HEK293 (cell line): ENCODE measurements at regions not wholly inside any gene's neighbourhood (a gene's known extent, or its start where the extent isn't known, plus 50 kb on each side); places are given as distances from the start of the nearest gene placed in this dataset.

Experiments used
- CTCF ChIA-PET: fragments of 350-600 bp; formaldehyde crosslinking; extraction: SDS; loops from one replicate; lab custom pipeline; 2021; ENCODE audit warnings: antibody characterized with exemption; lab: Yijun Ruan, JAX
- POLR2A ChIA-PET: fragments of 300-600 bp; formaldehyde crosslinking; extraction: SDS; loops from one replicate; lab custom pipeline; 2020; ENCODE audit warnings: antibody characterized with exemption, inconsistent platforms; lab: Yijun Ruan, JAX
- H3K27ac ChIP-seq: fragments of 200-500 bp; sonication (Bioruptor generic); 2 replicates; pipeline ENCODE4 v1.5.1; 2014; ENCODE audit warnings: low read depth, low read length, control low read depth, inconsistent platforms; ENCODE audit errors: extremely low read depth
- H3K36me3 ChIP-seq, 2 experiments: fragments of 200-500 bp in 1 of 2; sonication (Bioruptor generic) in 1 of 2; 1 replicate in 1 of 2; 2 replicates in 1 of 2; pipeline ENCODE4 v1.5.1; 2014 to 2017; ENCODE audit warnings: inconsistent platforms in 2 of 2, low read length in 2 of 2; ENCODE audit not compliant: control insufficient read depth in 2 of 2, insufficient read depth in 1 of 2
- H3K4me1 ChIP-seq: fragments of 200-500 bp; sonication (Bioruptor generic); 2 replicates; pipeline ENCODE4 v1.5.1; 2014; ENCODE audit warnings: mild to moderate bottlenecking, low read length, inconsistent platforms; ENCODE audit not compliant: control insufficient read depth, insufficient read depth
- H3K4me3 ChIP-seq: 2 replicates; pipeline ENCODE4 v1.5.1; 2011; ENCODE audit warnings: low read depth, mild to moderate bottlenecking, control low read depth, low read length, moderate library complexity
- H3K9me3 ChIP-seq: fragments of 200-500 bp; sonication (Bioruptor generic); 2 replicates; pipeline ENCODE4 v1.5.1; 2014; ENCODE audit warnings: low read depth, low read length, inconsistent platforms; ENCODE audit not compliant: control insufficient read depth, insufficient read depth
- GFI1B ChIP-seq: fragments of 450-650 bp; formaldehyde crosslinking; IDR thresholded peaks from 2 replicates; pipeline ENCODE4 v1.5.1; 2016; ENCODE audit warnings: missing biosample characterization, missing genetic modification characterization
- HOXA7 ChIP-seq: sonication (generic); formaldehyde crosslinking; IDR thresholded peaks from 2 replicates; pipeline ENCODE4 v1.8.1; 2022; ENCODE audit warnings: missing genetic modification reagents, borderline replicate concordance
- KLF9 ChIP-seq: fragments of 450-650 bp; formaldehyde crosslinking; IDR thresholded peaks from 2 replicates; pipeline ENCODE4 v1.5.1; 2016; ENCODE audit warnings: missing biosample characterization, missing genetic modification characterization, low read depth
- ZFHX2 ChIP-seq: fragments of 450-650 bp; formaldehyde crosslinking; conservative IDR thresholded peaks from 2 replicates; pipeline ENCODE4 v1.5.1; 2016; ENCODE audit warnings: missing biosample characterization, missing genetic modification characterization
- ZNF10 ChIP-seq: fragments of 450-650 bp; formaldehyde crosslinking; IDR thresholded peaks from 2 replicates; pipeline ENCODE4 v1.5.1; 2017; ENCODE audit warnings: missing biosample characterization, missing genetic modification characterization
- ZNF146 ChIP-seq: fragments of 450-650 bp; formaldehyde crosslinking; IDR thresholded peaks from 2 replicates; pipeline ENCODE4 v1.5.1; 2016; ENCODE audit warnings: missing biosample characterization, missing genetic modification characterization
- ZNF175 ChIP-seq: fragments of 450-650 bp; formaldehyde crosslinking; IDR thresholded peaks from 2 replicates; pipeline ENCODE4 v1.5.1; 2016; ENCODE audit warnings: missing biosample characterization, missing genetic modification characterization
- ZNF19 ChIP-seq: fragments of 450-650 bp; formaldehyde crosslinking; IDR thresholded peaks from 2 replicates; pipeline ENCODE4; 2016; ENCODE audit warnings: missing biosample characterization, missing genetic modification characterization, low read depth
- ZNF2 ChIP-seq: fragments of 450-650 bp; formaldehyde crosslinking; IDR thresholded peaks from 2 replicates; pipeline ENCODE4 v1.5.1; 2016; ENCODE audit warnings: missing biosample characterization, missing genetic modification characterization
- ZNF274 ChIP-seq, 2 experiments: fragments of 200-500 bp in 1 of 2; fragments of 450-650 bp in 1 of 2; sonication (Bioruptor generic) in 1 of 2; formaldehyde crosslinking in 1 of 2; IDR thresholded peaks; 2 replicates each; pipeline versions ENCODE4 v1.5.1 to v1.6.1; 2014 to 2016; ENCODE audit warnings: borderline replicate concordance in 1 of 2, inconsistent platforms in 1 of 2, low read length in 1 of 2, missing biosample characterization in 1 of 2, missing genetic modification characterization in 1 of 2
- ZNF433 ChIP-seq: fragments of 450-650 bp; formaldehyde crosslinking; IDR thresholded peaks from 2 replicates; pipeline ENCODE4 v1.5.1; 2016; ENCODE audit warnings: missing biosample characterization, missing genetic modification characterization, low read depth
- ZNF48 ChIP-seq: fragments of 450-650 bp; formaldehyde crosslinking; IDR thresholded peaks from 2 replicates; pipeline ENCODE4 v1.5.1; 2016; ENCODE audit warnings: missing biosample characterization, missing genetic modification characterization
- ZNF785 ChIP-seq: fragments of 450-650 bp; formaldehyde crosslinking; IDR thresholded peaks from 2 replicates; pipeline ENCODE4 v1.5.1; 2016; ENCODE audit warnings: missing biosample characterization, missing genetic modification characterization
- ZNF843 ChIP-seq: fragments of 450-650 bp; formaldehyde crosslinking; IDR thresholded peaks from 2 replicates; pipeline ENCODE4 v1.5.1; 2016; ENCODE audit warnings: missing biosample characterization, missing genetic modification characterization
- ZSCAN16 ChIP-seq: fragments of 450-650 bp; formaldehyde crosslinking; IDR thresholded peaks from 2 replicates; pipeline ENCODE4 v1.5.1; 2016; ENCODE audit warnings: missing biosample characterization, missing genetic modification characterization
- TF ChIP-seq, protein P1 (sequence below): fragments of 450-650 bp; formaldehyde crosslinking; IDR thresholded peaks from 2 replicates; pipeline ENCODE4 v1.5.1; 2016; ENCODE audit warnings: missing biosample characterization, missing genetic modification characterization
- TF ChIP-seq, protein P2 (sequence below): fragments of 450-650 bp; formaldehyde crosslinking; IDR thresholded peaks from 2 replicates; pipeline ENCODE4 v1.5.1; 2016; ENCODE audit warnings: missing biosample characterization, missing genetic modification characterization
- TF ChIP-seq, protein P3 (sequence below): fragments of 450-650 bp; formaldehyde crosslinking; IDR thresholded peaks from 2 replicates; pipeline ENCODE4 v1.5.1; 2016; ENCODE audit warnings: missing biosample characterization, missing genetic modification characterization
- TF ChIP-seq, protein P4 (sequence below): fragments of 450-650 bp; IDR thresholded peaks from 2 replicates; pipeline ENCODE4 v1.5.1; 2018; ENCODE audit warnings: missing biosample characterization, missing genetic modification characterization
- TF ChIP-seq, protein P5 (sequence below): fragments of 450-650 bp; formaldehyde crosslinking; IDR thresholded peaks from 2 replicates; pipeline ENCODE4 v1.5.1; 2016; ENCODE audit warnings: missing biosample characterization, missing genetic modification characterization

DNA sequence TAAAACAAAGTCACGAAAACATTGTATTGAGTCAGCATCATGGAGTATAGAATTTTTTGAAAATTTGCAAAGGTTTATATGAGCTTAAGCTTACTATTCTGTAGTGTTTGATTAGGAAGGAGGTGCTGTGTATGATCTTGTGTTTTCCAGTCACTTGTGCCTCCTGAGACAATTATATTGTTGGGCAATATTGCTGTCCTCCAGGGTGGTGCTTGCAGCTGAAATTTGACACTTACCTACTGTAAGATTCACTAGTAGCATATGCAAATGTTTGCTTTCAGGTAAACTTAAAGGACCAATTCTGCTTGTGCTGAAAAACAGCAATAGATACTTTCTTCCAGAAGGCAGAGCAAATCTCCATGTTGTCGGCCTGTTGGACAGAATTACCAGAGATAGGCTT lies 268.0 kb downstream of the TGFB2 start (continued):
- TF ChIP-seq, protein P1, sequence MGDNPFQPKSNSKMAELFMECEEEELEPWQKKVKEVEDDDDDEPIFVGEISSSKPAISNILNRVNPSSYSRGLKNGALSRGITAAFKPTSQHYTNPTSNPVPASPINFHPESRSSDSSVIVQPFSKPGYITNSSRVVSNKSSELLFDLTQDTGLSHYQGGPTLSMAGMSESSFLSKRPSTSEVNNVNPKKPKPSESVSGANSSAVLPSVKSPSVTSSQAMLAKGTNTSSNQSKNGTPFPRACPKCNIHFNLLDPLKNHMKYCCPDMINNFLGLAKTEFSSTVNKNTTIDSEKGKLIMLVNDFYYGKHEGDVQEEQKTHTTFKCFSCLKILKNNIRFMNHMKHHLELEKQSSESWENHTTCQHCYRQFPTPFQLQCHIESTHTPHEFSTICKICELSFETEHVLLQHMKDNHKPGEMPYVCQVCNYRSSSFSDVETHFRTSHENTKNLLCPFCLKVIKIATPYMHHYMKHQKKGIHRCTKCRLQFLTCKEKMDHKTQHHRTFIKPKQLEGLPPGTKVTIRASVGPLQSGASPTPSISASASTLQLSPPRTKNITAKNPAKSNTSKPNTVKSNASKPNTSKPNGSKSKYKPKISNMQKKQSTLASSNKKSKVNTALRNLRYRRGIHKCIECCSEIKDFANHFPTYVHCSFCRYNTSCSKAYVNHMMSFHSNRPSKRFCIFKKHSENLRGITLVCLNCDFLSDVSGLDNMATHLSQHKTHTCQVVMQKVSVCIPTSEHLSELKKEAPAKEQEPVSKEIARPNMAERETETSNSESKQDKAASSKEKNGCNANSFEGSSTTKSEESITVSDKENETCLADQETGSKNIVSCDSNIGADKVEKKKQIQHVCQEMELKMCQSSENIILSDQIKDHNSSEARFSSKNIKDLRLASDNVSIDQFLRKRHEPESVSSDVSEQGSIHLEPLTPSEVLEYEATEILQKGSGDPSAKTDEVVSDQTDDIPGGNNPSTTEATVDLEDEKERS, result no peak
- TF ChIP-seq HOXA7 (CRISPR knock-in tag) (no peak), ZSCAN16 (tag by site-specific recombination) (no peak)

DNA sequence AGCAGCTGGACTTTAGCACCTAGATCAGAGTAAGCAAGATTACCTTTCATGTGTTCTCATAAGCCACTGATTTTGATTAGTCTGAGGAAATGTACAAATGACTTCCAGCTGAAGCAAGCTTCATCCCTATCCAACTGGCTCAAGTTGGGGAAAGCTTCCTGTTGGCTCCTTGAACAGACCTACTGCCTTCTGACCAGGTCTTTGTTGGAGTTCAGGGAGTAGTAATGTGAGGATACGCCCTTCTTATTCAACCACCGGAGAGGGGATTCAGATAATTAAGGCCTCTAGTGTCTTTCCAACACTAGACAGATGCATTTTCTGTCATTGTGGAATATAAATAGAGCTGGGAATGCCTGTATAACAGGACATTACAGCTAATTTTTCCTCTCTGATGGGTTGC lies 268.9 kb downstream of the TGFB2 start:
- TF ChIP-seq, protein P2, sequence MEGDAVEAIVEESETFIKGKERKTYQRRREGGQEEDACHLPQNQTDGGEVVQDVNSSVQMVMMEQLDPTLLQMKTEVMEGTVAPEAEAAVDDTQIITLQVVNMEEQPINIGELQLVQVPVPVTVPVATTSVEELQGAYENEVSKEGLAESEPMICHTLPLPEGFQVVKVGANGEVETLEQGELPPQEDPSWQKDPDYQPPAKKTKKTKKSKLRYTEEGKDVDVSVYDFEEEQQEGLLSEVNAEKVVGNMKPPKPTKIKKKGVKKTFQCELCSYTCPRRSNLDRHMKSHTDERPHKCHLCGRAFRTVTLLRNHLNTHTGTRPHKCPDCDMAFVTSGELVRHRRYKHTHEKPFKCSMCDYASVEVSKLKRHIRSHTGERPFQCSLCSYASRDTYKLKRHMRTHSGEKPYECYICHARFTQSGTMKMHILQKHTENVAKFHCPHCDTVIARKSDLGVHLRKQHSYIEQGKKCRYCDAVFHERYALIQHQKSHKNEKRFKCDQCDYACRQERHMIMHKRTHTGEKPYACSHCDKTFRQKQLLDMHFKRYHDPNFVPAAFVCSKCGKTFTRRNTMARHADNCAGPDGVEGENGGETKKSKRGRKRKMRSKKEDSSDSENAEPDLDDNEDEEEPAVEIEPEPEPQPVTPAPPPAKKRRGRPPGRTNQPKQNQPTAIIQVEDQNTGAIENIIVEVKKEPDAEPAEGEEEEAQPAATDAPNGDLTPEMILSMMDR, result no peak
- TF ChIP-seq, protein P3, sequence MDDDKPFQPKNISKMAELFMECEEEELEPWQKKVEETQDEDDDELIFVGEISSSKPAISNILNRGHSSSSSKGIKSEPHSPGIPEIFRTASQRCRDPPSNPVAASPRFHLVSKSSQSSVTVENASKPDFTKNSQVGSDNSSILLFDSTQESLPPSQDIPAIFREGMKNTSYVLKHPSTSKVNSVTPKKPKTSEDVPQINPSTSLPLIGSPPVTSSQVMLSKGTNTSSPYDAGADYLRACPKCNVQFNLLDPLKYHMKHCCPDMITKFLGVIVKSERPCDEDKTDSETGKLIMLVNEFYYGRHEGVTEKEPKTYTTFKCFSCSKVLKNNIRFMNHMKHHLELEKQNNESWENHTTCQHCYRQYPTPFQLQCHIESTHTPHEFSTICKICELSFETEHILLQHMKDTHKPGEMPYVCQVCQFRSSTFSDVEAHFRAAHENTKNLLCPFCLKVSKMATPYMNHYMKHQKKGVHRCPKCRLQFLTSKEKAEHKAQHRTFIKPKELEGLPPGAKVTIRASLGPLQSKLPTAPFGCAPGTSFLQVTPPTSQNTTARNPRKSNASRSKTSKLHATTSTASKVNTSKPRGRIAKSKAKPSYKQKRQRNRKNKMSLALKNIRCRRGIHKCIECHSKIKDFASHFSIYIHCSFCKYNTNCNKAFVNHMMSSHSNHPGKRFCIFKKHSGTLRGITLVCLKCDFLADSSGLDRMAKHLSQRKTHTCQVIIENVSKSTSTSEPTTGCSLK, result no peak
- TF ChIP-seq KLF9 (tag by site-specific recombination), result no peak
- TF ChIP-seq ZNF48 (tag by site-specific recombination), result no peak
- TF ChIP-seq GFI1B (tag by site-specific recombination), result no peak
- no peak for TF ChIP-seq ZNF785
- TF ChIP-seq, protein P4, sequence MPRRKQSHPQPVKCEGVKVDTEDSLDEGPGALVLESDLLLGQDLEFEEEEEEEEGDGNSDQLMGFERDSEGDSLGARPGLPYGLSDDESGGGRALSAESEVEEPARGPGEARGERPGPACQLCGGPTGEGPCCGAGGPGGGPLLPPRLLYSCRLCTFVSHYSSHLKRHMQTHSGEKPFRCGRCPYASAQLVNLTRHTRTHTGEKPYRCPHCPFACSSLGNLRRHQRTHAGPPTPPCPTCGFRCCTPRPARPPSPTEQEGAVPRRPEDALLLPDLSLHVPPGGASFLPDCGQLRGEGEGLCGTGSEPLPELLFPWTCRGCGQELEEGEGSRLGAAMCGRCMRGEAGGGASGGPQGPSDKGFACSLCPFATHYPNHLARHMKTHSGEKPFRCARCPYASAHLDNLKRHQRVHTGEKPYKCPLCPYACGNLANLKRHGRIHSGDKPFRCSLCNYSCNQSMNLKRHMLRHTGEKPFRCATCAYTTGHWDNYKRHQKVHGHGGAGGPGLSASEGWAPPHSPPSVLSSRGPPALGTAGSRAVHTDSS (tag by site-specific recombination), result no peak
- no peak for TF ChIP-seq ZNF10 (tag by site-specific recombination)
- no peak for TF ChIP-seq ZNF146 (tag by site-specific recombination)
- no peak for TF ChIP-seq ZNF19 (tag by site-specific recombination)
- no peaks in the 10 kb centered on the region; the same call in 1 of the 2 replicates for H3K4me1 ChIP-seq
- H3K9me3 ChIP-seq, result no peaks in the 10 kb centered on the region
- CTCF ChIA-PET, result interaction anchor here (1.0 kb wide), 1 partner anchor 314 kb away, joined by 4 read pairs; no protein-coding TSS in a partner anchor
- no peak overlapping the region for H3K27ac ChIP-seq
- POLR2A ChIA-PET, result no interaction called here
- no peaks in the 10 kb centered on the region for H3K36me3 ChIP-seq
- no peak overlapping the region for H3K4me3 ChIP-seq

DNA sequence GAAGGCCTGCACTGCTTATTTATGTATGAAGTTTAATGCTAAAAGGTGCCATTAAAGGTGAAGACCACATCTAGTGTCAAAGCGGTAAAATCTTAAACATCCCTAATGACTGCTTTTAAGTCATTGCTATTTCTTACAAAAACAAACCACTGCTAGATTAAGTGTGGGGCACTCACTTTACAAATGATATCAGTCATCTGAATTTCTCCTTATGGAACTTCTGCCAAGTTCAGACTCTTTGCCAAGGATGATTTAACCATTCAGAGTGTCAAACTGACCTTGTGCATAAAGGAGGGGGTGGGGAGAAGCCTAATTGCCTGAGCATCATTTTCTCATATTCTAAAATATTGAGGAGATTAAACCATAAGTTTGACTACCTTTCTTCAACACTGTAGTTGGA lies 271.5 kb downstream of the TGFB2 start:
- Histone ChIP-seq H3K4me1 (no peaks in the 10 kb centered on the region; the same call in 1 of the 2 replicates), H3K9me3 (no peaks in the 10 kb centered on the region), H3K36me3 (no peaks in the 10 kb centered on the region), H3K27ac (no peak overlapping the region), H3K4me3 (no peak overlapping the region)
- ChIA-PET POLR2A (no interaction called here), CTCF (interaction anchor here (0.6 kb wide), 1 partner anchor 356 kb away, joined by 6 read pairs; no protein-coding TSS in a partner anchor)
- TF ChIP-seq ZNF2, result no peak
- no peak for TF ChIP-seq ZNF433
- no peak for TF ChIP-seq KLF9 (tag by site-specific recombination)
- no peak for TF ChIP-seq ZSCAN16 (tag by site-specific recombination)
- TF ChIP-seq ZFHX2, result no peak
- TF ChIP-seq ZNF274 (IDR thresholded peaks at IDR 0.05; ENCODE audit: low read length), result no peak
- no peak for TF ChIP-seq ZNF274 (tag by site-specific recombination; IDR thresholded peaks at IDR 0.05; ENCODE audit: borderline replicate concordance)
- no peak for TF ChIP-seq ZNF843 (tag by site-specific recombination)
- TF ChIP-seq ZNF175 (tag by site-specific recombination), result no peak
- TF ChIP-seq, protein P5, sequence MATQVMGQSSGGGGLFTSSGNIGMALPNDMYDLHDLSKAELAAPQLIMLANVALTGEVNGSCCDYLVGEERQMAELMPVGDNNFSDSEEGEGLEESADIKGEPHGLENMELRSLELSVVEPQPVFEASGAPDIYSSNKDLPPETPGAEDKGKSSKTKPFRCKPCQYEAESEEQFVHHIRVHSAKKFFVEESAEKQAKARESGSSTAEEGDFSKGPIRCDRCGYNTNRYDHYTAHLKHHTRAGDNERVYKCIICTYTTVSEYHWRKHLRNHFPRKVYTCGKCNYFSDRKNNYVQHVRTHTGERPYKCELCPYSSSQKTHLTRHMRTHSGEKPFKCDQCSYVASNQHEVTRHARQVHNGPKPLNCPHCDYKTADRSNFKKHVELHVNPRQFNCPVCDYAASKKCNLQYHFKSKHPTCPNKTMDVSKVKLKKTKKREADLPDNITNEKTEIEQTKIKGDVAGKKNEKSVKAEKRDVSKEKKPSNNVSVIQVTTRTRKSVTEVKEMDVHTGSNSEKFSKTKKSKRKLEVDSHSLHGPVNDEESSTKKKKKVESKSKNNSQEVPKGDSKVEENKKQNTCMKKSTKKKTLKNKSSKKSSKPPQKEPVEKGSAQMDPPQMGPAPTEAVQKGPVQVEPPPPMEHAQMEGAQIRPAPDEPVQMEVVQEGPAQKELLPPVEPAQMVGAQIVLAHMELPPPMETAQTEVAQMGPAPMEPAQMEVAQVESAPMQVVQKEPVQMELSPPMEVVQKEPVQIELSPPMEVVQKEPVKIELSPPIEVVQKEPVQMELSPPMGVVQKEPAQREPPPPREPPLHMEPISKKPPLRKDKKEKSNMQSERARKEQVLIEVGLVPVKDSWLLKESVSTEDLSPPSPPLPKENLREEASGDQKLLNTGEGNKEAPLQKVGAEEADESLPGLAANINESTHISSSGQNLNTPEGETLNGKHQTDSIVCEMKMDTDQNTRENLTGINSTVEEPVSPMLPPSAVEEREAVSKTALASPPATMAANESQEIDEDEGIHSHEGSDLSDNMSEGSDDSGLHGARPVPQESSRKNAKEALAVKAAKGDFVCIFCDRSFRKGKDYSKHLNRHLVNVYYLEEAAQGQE (tag by site-specific recombination), result no peak
